MCF 10A (cell line): ENCODE measurements at regions not wholly inside any gene's neighbourhood (a gene's known extent, or its start where the extent isn't known, plus 50 kb on each side); places are given as distances from the start of the nearest gene placed in this dataset.

Source experiments
- BruUV-seq: library from RNA; stranded (reverse); fragments of 400-500 nt; replicated peaks from 2 replicates; lab custom pipeline; 2021; lab: Mats Ljungman, UMichigan
- CTCF ChIA-PET: fragments of 300-600 bp; sonication (Branson Sonifier 250); formaldehyde crosslinking; extraction: SDS; loops from one replicate; lab custom pipeline; 2021; ENCODE audit warnings: antibody characterized with exemption, inconsistent platforms; lab: Yijun Ruan, JAX
- POLR2A ChIA-PET: fragments of 300-600, 350-650 bp; sonication (Branson Sonifier 250); formaldehyde crosslinking; extraction: SDS; loops from one replicate; lab custom pipeline; 2020; ENCODE audit warnings: antibody characterized with exemption, inconsistent platforms; lab: Yijun Ruan, JAX
- DNase-seq: peaks from one replicate; pipeline ENCODE4 v3.0.0-alpha.2; 2018; ENCODE audit not compliant: unreplicated experiment
- H3K27ac Mint-ChIP-seq: one replicate; pipeline ENCODE4 v1.8.0; 2022; ENCODE audit warnings: mild to moderate bottlenecking, low read depth, mixed read lengths; ENCODE audit not compliant: unreplicated experiment
- H3K27me3 Mint-ChIP-seq: one replicate; pipeline ENCODE4 v1.8.0; 2022; ENCODE audit warnings: mixed read lengths; ENCODE audit not compliant: insufficient read depth, unreplicated experiment
- H3K36me3 Mint-ChIP-seq: one replicate; pipeline ENCODE4 v1.8.0; 2022; ENCODE audit warnings: mild to moderate bottlenecking, moderate library complexity, mixed read lengths; ENCODE audit not compliant: insufficient read depth, unreplicated experiment
- H3K4me1 Mint-ChIP-seq: one replicate; pipeline ENCODE4 v1.8.0; 2022; ENCODE audit warnings: mixed read lengths; ENCODE audit not compliant: insufficient read depth, unreplicated experiment
- H3K4me3 Mint-ChIP-seq: one replicate; pipeline ENCODE4 v1.8.0; 2022; ENCODE audit warnings: mild to moderate bottlenecking, moderate library complexity, mixed read lengths; ENCODE audit not compliant: unreplicated experiment
- H3K9me3 Mint-ChIP-seq: one replicate; pipeline ENCODE4 v1.8.0; 2022; ENCODE audit warnings: mixed read lengths; ENCODE audit not compliant: unreplicated experiment
- CTCF ChIP-seq: fragments of 200-600 bp; IDR thresholded peaks from one replicate; pipeline ENCODE4 v1.8.0; 2022; ENCODE audit warnings: antibody characterized with exemption, mild to moderate bottlenecking; ENCODE audit not compliant: unreplicated experiment
- intact Hi-C: fragments of 100-400 bp; cut with micrococcal nuclease; formaldehyde crosslinking; loops from 2 replicates; pipeline ENCODE4 v1.14.1; 2022

- TF ChIP-seq CTCF = no peak
- Mint-ChIP-seq H3K27ac (no peak overlapping the region), H3K36me3 (no peaks in the 10 kb centered on the region), H3K4me3 (no peak overlapping the region), H3K27me3 (peaks cover 19% of the 10 kb centered on the region), H3K9me3 (no peaks in the 10 kb centered on the region), H3K4me1 (no peaks in the 10 kb centered on the region)
- DNase-seq = no peak
- CTCF ChIA-PET = no interaction called here
- intact Hi-C loops = no loop called here
- POLR2A ChIA-PET = no interaction called here
- BruUV-seq = no TSS peak
These were observed 86.0 kb upstream of the ZNF618 start for GRCh38 chr9:113790093-113790492.

GRCh38 chr9:113793558-113793957, 82.6 kb upstream of the ZNF618 start:
- intact Hi-C loops = no loop called here
- BruUV-seq = no TSS peak
- H3K27me3 Mint-ChIP-seq = peaks cover 41% of the 10 kb centered on the region
- CTCF ChIA-PET = no interaction called here
- POLR2A ChIA-PET = interaction anchor here (0.5 kb wide), 1 partner anchor 319 kb away, joined by 3 read pairs; no protein-coding TSS in a partner anchor
- H3K36me3 Mint-ChIP-seq = no peaks in the 10 kb centered on the region
- H3K9me3 Mint-ChIP-seq = no peaks in the 10 kb centered on the region
- DNase-seq = no peak
- H3K4me3 Mint-ChIP-seq = no peak overlapping the region
- H3K4me1 Mint-ChIP-seq = no peaks in the 10 kb centered on the region
- TF ChIP-seq CTCF = no peak
- H3K27ac Mint-ChIP-seq = no peak overlapping the region

GRCh38 chr9:113794721-113795120, 81.4 kb upstream of the ZNF618 start:
- H3K27me3 Mint-ChIP-seq = peaks cover 32% of the 10 kb centered on the region
- H3K4me1 Mint-ChIP-seq = no peaks in the 10 kb centered on the region

GRCh38 chr9:113795811-113796392, 80.2 kb upstream of the ZNF618 start:
- Mint-ChIP-seq H3K4me1 (no peaks in the 10 kb centered on the region), H3K27ac (no peak overlapping the region), H3K4me3 (no peak overlapping the region), H3K9me3 (no peaks in the 10 kb centered on the region), H3K27me3 (peaks cover 22% of the 10 kb centered on the region), H3K36me3 (no peaks in the 10 kb centered on the region)
- intact Hi-C loops = no loop called here
- no TSS peak for BruUV-seq
- TF ChIP-seq CTCF = no peak
- no peak for DNase-seq
- ChIA-PET POLR2A (no interaction called here), CTCF (no interaction called here)

More at GRCh38 chr9:113794721-113795120, 81.4 kb upstream of the ZNF618 start:
- no peak overlapping the region for H3K4me3 Mint-ChIP-seq
- no TSS peak for BruUV-seq
- no peak for TF ChIP-seq CTCF
- H3K36me3 Mint-ChIP-seq = no peaks in the 10 kb centered on the region
- CTCF ChIA-PET = no interaction called here
- H3K9me3 Mint-ChIP-seq = no peaks in the 10 kb centered on the region
- DNase-seq = no peak
- intact Hi-C loops = no loop called here
- H3K27ac Mint-ChIP-seq = no peak overlapping the region
- POLR2A ChIA-PET = no interaction called here
